ENCODE measurements at regions not wholly inside any gene's neighbourhood (a gene's known extent, or its start where the extent isn't known, plus 50 kb on each side); places are given as distances from the start of the nearest gene placed in this dataset.

DNA sequence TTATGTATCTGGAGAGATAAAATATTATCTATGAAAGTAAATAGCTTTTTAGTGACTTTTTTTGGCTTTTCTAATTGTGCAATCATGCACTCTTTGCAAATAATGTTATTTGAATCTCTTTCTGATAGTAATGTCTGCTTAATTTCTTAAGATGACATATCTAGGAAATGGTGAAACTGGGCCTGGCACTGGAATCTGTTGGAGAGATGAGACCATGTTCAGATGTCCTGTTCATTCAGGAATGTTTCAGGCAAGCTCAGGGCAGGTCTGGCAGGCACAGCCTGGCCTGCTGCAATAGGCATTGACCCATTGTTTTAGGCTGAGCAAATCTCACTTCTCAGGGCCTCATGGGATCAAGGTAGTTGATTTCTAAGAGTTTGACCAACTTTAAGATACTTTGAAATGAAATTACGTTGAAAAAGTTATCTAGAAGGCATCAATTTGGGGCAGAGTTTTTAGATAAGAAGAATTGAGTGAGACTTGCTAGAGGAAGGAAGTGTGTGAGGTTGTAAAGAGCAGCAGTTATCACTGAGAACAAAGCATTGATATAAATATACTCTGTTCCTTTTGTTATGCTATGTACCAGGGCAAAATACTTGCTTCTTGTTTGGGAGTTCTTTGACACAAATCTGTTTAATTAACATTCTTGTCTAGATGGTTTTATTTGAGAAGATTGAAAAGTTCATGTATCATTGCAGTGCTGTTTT lies 133.0 kb upstream of the LEF1 start:
- H3K27ac ChIP-seq (ENCODE audit: extremely low read depth, low read depth, low read length): no peak overlapping the region
- TF ChIP-seq ZNF391 (tag by site-specific recombination; IDR thresholded peaks at IDR 0.05; ENCODE audit: borderline replicate concordance, low read depth) (no peak), HOXD13 (CRISPR knock-in tag; IDR thresholded peaks at IDR 0.05; ENCODE audit: borderline replicate concordance) (no peak), SCRT2 (tag by site-specific recombination; IDR thresholded peaks at IDR 0.05) (no peak), KLF7 (tag by site-specific recombination; IDR thresholded peaks at IDR 0.05; ENCODE audit: borderline replicate concordance) (no peak), ZNF513 (tag by site-specific recombination; IDR thresholded peaks at IDR 0.05) (no peak), ZNF510 (tag by site-specific recombination; IDR thresholded peaks at IDR 0.05; ENCODE audit: insufficient replicate concordance) (no peak), ZNF266 (tag by site-specific recombination; IDR thresholded peaks at IDR 0.05; ENCODE audit: low read depth) (no peak), ZNF324 (tag by site-specific recombination; IDR thresholded peaks at IDR 0.05) (no peak), ZNF558 (tag by site-specific recombination; IDR thresholded peaks at IDR 0.05) (no peak)
- no peaks in the 10 kb centered on the region for H3K9me3 ChIP-seq (ENCODE audit: control insufficient read depth, insufficient read depth, low read depth, low read length)
- POLR2A ChIA-PET: no interaction called here
- peaks cover 4% of the 10 kb centered on the region for H3K4me1 ChIP-seq (ENCODE audit: control insufficient read depth, insufficient read depth, low read length)
- CTCF ChIA-PET: no interaction called here
- H3K36me3 ChIP-seq (ENCODE audit: control insufficient read depth in 2 of 2, insufficient read depth in 1 of 2, low read length in 2 of 2): no peaks in the 10 kb centered on the region
- H3K4me3 ChIP-seq (ENCODE audit: low read depth, low read length): no peak overlapping the region

- POLR2A ChIA-PET: no interaction called here
- no peak for TF ChIP-seq SALL2 (tag by site-specific recombination; IDR thresholded peaks at IDR 0.05; ENCODE audit: borderline replicate concordance)
- TF ChIP-seq ZNF266 (tag by site-specific recombination; IDR thresholded peaks at IDR 0.05; ENCODE audit: low read depth): no peak
- no peak for TF ChIP-seq PRDM1 (tag by site-specific recombination; IDR thresholded peaks at IDR 0.05)
- TF ChIP-seq, protein P1, sequence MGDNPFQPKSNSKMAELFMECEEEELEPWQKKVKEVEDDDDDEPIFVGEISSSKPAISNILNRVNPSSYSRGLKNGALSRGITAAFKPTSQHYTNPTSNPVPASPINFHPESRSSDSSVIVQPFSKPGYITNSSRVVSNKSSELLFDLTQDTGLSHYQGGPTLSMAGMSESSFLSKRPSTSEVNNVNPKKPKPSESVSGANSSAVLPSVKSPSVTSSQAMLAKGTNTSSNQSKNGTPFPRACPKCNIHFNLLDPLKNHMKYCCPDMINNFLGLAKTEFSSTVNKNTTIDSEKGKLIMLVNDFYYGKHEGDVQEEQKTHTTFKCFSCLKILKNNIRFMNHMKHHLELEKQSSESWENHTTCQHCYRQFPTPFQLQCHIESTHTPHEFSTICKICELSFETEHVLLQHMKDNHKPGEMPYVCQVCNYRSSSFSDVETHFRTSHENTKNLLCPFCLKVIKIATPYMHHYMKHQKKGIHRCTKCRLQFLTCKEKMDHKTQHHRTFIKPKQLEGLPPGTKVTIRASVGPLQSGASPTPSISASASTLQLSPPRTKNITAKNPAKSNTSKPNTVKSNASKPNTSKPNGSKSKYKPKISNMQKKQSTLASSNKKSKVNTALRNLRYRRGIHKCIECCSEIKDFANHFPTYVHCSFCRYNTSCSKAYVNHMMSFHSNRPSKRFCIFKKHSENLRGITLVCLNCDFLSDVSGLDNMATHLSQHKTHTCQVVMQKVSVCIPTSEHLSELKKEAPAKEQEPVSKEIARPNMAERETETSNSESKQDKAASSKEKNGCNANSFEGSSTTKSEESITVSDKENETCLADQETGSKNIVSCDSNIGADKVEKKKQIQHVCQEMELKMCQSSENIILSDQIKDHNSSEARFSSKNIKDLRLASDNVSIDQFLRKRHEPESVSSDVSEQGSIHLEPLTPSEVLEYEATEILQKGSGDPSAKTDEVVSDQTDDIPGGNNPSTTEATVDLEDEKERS (tag by site-specific recombination; IDR thresholded peaks at IDR 0.05): no peak
- TF ChIP-seq SETDB1 (IDR thresholded peaks at IDR 0.05; ENCODE audit: insufficient read length, low read length): no peak
- TF ChIP-seq ZNF133 (tag by site-specific recombination; IDR thresholded peaks at IDR 0.05): no peak
- no peak for TF ChIP-seq EGR2 (tag by site-specific recombination; IDR thresholded peaks at IDR 0.05; ENCODE audit: low read depth)
- no peak for TF ChIP-seq GLIS2 (tag by site-specific recombination; IDR thresholded peaks at IDR 0.05)
- TF ChIP-seq ZNF704 (tag by site-specific recombination; IDR thresholded peaks at IDR 0.05): no peak
- TF ChIP-seq ZNF155 (tag by site-specific recombination; IDR thresholded peaks at IDR 0.05): no peak
- Histone ChIP-seq H3K36me3 (ENCODE audit: control insufficient read depth in 2 of 2, insufficient read depth in 1 of 2, low read length in 2 of 2) (no peaks in the 10 kb centered on the region), H3K4me3 (ENCODE audit: low read depth, low read length) (no peak overlapping the region), H3K27ac (ENCODE audit: extremely low read depth, low read depth, low read length) (no peak overlapping the region), H3K9me3 (ENCODE audit: control insufficient read depth, insufficient read depth, low read depth, low read length) (no peaks in the 10 kb centered on the region), H3K4me1 (ENCODE audit: control insufficient read depth, insufficient read depth, low read length) (no peaks in the 10 kb centered on the region)
- CTCF ChIA-PET: no interaction called here
Measured at GRCh38 chr4:108297605-108298004, 128.9 kb upstream of the LEF1 start.
